ENCODE measurements at regions not wholly inside any gene's neighbourhood (a gene's known extent, or its start where the extent isn't known, plus 50 kb on each side); places are given as distances from the start of the nearest gene placed in this dataset.

DNA sequence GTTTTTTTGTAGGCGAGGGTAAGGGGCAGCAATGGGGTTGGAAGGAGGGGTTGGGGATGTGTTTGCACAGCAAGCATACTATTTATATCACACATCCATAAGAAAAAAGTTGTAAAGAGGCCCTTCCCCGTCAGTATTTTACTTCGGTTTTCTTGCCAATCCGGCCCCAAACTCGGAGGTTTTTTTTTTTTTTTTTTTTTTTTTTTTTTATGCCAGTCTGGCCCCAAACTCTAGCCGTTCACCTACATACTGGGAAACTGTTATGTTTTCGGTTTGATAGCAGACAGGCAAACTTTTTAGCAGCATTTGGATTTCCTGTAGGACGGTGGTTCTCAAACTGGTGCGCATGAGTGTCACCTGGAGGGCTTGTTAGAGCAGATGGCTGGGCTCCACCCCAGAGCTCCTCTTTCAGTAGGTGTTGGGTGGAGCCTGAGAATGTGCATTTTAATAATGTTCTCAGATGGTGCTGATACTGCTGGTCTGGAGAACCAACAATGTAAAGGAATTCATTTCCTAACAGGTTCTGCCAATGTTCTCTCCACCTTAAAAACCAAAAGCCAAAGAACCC is 76.5 kb upstream of the ZBED5 start:
- no peak for TF ChIP-seq EZH2 (IDR thresholded peaks at IDR 0.05; ENCODE audit: low read depth)
- TF ChIP-seq CTCF (conservative IDR thresholded peaks at IDR 0.05): no peak
- no peaks in the 10 kb centered on the region for H4K20me1 ChIP-seq (ENCODE audit: insufficient read depth)
- no TSS peak for BruUV-seq (replicated peaks)
- no peaks in the 10 kb centered on the region for H3K36me3 ChIP-seq (ENCODE audit: low read depth)
- CTCF ChIA-PET: interaction anchor here (0.6 to 1.4 kb wide), 12 partner anchors 9 to 1110 kb away, joined by 3 to 9 read pairs (median 4); partner anchors contain the start of gene EIF4G2
- H3K27me3 ChIP-seq (ENCODE audit: insufficient read depth, low read depth): no peaks in the 10 kb centered on the region
- peaks cover 9% of the 10 kb centered on the region; the same call in 1 of the 2 replicates for H3K4me1 ChIP-seq (replicated peaks; ENCODE audit: insufficient read depth)
- intact Hi-C loops (cut with micrococcal nuclease; ENCODE audit: unreplicated experiment): loop anchor here (5.0 to 10.0 kb wide), 3 partner anchors 142 to 1110 kb away; no protein-coding TSS in a partner anchor
- peak overlapping the region; percentile 60 for H3K4me3 ChIP-seq
- no peaks in the 10 kb centered on the region for H3F3A ChIP-seq (ENCODE audit: insufficient read depth, low read depth)
- H3K9me2 ChIP-seq (ENCODE audit: insufficient read depth): no peaks in the 10 kb centered on the region
- H3K27ac ChIP-seq: no peak overlapping the region; the same call in 1 of the 2 replicates
- POLR2A ChIA-PET (ENCODE audit: unreplicated experiment): interaction anchor here (0.5 to 1.1 kb wide), 5 partner anchors 35 to 481 kb away, joined by 4 to 10 read pairs (median 4); partner anchors contain the start of gene EIF4G2
- H3K9me3 ChIP-seq (ENCODE audit: insufficient read depth, low read depth): no peaks in the 10 kb centered on the region
- H3K79me2 ChIP-seq (ENCODE audit: low read depth): no peaks in the 10 kb centered on the region
- peak overlapping the region; percentile 71 for H2AFZ ChIP-seq
- H3K4me2 ChIP-seq: peak overlapping the region; percentile 79
- no peak for DNase-seq

- no peaks in the 10 kb centered on the region for H3K36me3 ChIP-seq (ENCODE audit: low read depth)
- POLR2A ChIA-PET (ENCODE audit: unreplicated experiment): interaction anchor here (0.5 to 1.1 kb wide), 5 partner anchors 9 to 480 kb away, joined by 4 to 10 read pairs (median 4); partner anchors contain the start of gene EIF4G2
- CTCF ChIA-PET: interaction anchor here (0.6 to 1.4 kb wide), 13 partner anchors 9 to 1111 kb away, joined by 3 to 9 read pairs (median 4); partner anchors contain the start of gene EIF4G2
- H3K4me3 ChIP-seq: peak overlapping the region; percentile 60
- intact Hi-C loops (cut with micrococcal nuclease; ENCODE audit: unreplicated experiment): loop anchor here (2.0 to 10.0 kb wide), 4 partner anchors 89 to 1111 kb away; no protein-coding TSS in a partner anchor
- H3K27me3 ChIP-seq (ENCODE audit: insufficient read depth, low read depth): no peaks in the 10 kb centered on the region
- no TSS peak for BruUV-seq (replicated peaks)
- no peaks in the 10 kb centered on the region for H4K20me1 ChIP-seq (ENCODE audit: insufficient read depth)
- H3K9me2 ChIP-seq (ENCODE audit: insufficient read depth): no peaks in the 10 kb centered on the region
- H3F3A ChIP-seq (ENCODE audit: insufficient read depth, low read depth): no peaks in the 10 kb centered on the region
- H3K79me2 ChIP-seq (ENCODE audit: low read depth): no peaks in the 10 kb centered on the region
- DNase-seq: peak; percentile 77 to 79
- peaks cover 9% of the 10 kb centered on the region; the same call in 1 of the 2 replicates for H3K4me1 ChIP-seq (replicated peaks; ENCODE audit: insufficient read depth)
- H2AFZ ChIP-seq: peak overlapping the region; percentile 71
- no peak overlapping the region; the same call in 1 of the 2 replicates for H3K27ac ChIP-seq
- H3K9me3 ChIP-seq (ENCODE audit: insufficient read depth, low read depth): no peaks in the 10 kb centered on the region
- peak overlapping the region; percentile 79 for H3K4me2 ChIP-seq
- no peak for TF ChIP-seq EZH2 (IDR thresholded peaks at IDR 0.05; ENCODE audit: low read depth)
- peak; percentile 85 for TF ChIP-seq CTCF (conservative IDR thresholded peaks at IDR 0.05)
Measured at GRCh38 chr11:10933455-10934292, 75.8 kb upstream of the ZBED5 start.

GRCh38 chr11:10932976-10933375 is 75.1 kb upstream of the ZBED5 start:
- Histone ChIP-seq H3K4me1 (replicated peaks; ENCODE audit: insufficient read depth) (peaks cover 14% of the 10 kb centered on the region), H3K9me2 (ENCODE audit: insufficient read depth) (no peaks in the 10 kb centered on the region), H3K9me3 (ENCODE audit: insufficient read depth, low read depth) (no peaks in the 10 kb centered on the region), H3K4me2 (peak overlapping the region; percentile 79; the same call in 1 of the 2 replicates), H2AFZ (no peak overlapping the region), H3K4me3 (no peak overlapping the region), H3K79me2 (ENCODE audit: low read depth) (no peaks in the 10 kb centered on the region), H3K36me3 (ENCODE audit: low read depth) (no peaks in the 10 kb centered on the region), H3K27ac (no peak overlapping the region), H4K20me1 (ENCODE audit: insufficient read depth) (no peaks in the 10 kb centered on the region), H3F3A (ENCODE audit: insufficient read depth, low read depth) (no peaks in the 10 kb centered on the region), H3K27me3 (ENCODE audit: insufficient read depth, low read depth) (no peaks in the 10 kb centered on the region)
- no TSS peak for BruUV-seq (replicated peaks)
- DNase-seq: no peak
- CTCF ChIA-PET: no interaction called here
- POLR2A ChIA-PET (ENCODE audit: unreplicated experiment): no interaction called here
- intact Hi-C loops (cut with micrococcal nuclease; ENCODE audit: unreplicated experiment): loop anchor here (2.0 to 10.0 kb wide), 4 partner anchors 90 to 1112 kb away; no protein-coding TSS in a partner anchor
- no peak for TF ChIP-seq EZH2 (IDR thresholded peaks at IDR 0.05; ENCODE audit: low read depth)
- no peak for TF ChIP-seq CTCF (conservative IDR thresholded peaks at IDR 0.05)
